Vagina (tissue), 2 donors: ENCODE measurements at regions not wholly inside any gene's neighbourhood (a gene's known extent, or its start where the extent isn't known, plus 50 kb on each side); places are given as distances from the start of the nearest gene placed in this dataset.

Experiments used
- DNase-seq, 2 donors: peaks; one replicate each; pipeline ENCODE4 v3.0.0-alpha.2; 2017; ENCODE audit errors: extremely low spot score in 2 of 2
- H3K27ac ChIP-seq: fragments of 200-600 bp; sonication (generic); one replicate; pipeline ENCODE4 v1.5.1; 2019
- H3K27me3 ChIP-seq: fragments of 200-600 bp; sonication (generic); one replicate; pipeline ENCODE4 v1.5.1; 2019
- H3K36me3 ChIP-seq, 2 donors: fragments of 200-600 bp; sonication (generic); one replicate each; pipeline ENCODE4 v1.5.1; 2017 to 2019
- H3K4me1 ChIP-seq: fragments of 200-600 bp; sonication (generic); one replicate; pipeline ENCODE4 v1.5.1; 2019
- H3K4me3 ChIP-seq, 2 donors: fragments of 200-600 bp; sonication (generic); 1 replicate in 1 of 2; 2 replicates in 1 of 2; pipeline ENCODE4 v1.5.1; 2016 to 2019
- H3K9me3 ChIP-seq: fragments of 200-600 bp; sonication (generic); one replicate; pipeline ENCODE4 v1.5.1; 2019
- CTCF ChIP-seq, 3 experiments: fragments of 450-650 bp in 2 of 3; fragments of 200-600 bp in 1 of 3; sonication (generic) in 1 of 3; IDR thresholded peaks; one replicate each; pipeline ENCODE4 v1.5.1; 2017 to 2019; ENCODE audit warnings: antibody characterized with exemption in 3 of 3, mild to moderate bottlenecking in 2 of 3, moderate library complexity in 2 of 3
- POLR2A ChIP-seq, 2 donors: fragments of 450-650 bp; IDR thresholded peaks; one replicate each; pipeline ENCODE4 v1.6.1; 2017; ENCODE audit warnings: antibody characterized with exemption in 2 of 2, mild to moderate bottlenecking in 2 of 2, moderate library complexity in 2 of 2
- POLR2AphosphoS5 ChIP-seq, 2 donors: sonication (generic); formaldehyde crosslinking; IDR thresholded peaks; one replicate each; pipeline ENCODE4 v1.9.0; 2017; ENCODE audit warnings: antibody characterized with exemption in 2 of 2, mild to moderate bottlenecking in 2 of 2, low read depth in 1 of 2; ENCODE audit not compliant: insufficient read depth in 1 of 2
- intact Hi-C: fragments of 100-400 bp; cut with DNase I; formaldehyde crosslinking; loops from one replicate; pipeline ENCODE4 v1.15.1; 2023

- H3K27ac ChIP-seq, result no peak overlapping the region
- no peak overlapping the region for H3K4me3 ChIP-seq
- intact Hi-C loops, result no loop called here
- peaks cover 14% of the 10 kb centered on the region for H3K4me1 ChIP-seq
- H3K27me3 ChIP-seq, result no peaks in the 10 kb centered on the region
- no peak for DNase-seq
- TF ChIP-seq POLR2A (IDR thresholded peaks at IDR 0.05), result no peak
- no peaks in the 10 kb centered on the region for H3K36me3 ChIP-seq
- H3K9me3 ChIP-seq, result no peaks in the 10 kb centered on the region
Measured at GRCh38 chr16:79411357-79411756, 189.2 kb downstream of the MAF start.

GRCh38 chr16:79409978-79410377 lies 190.6 kb downstream of the MAF start:
- peaks cover 14% of the 10 kb centered on the region for H3K4me1 ChIP-seq
- H3K4me3 ChIP-seq, result no peak overlapping the region
- intact Hi-C loops, result no loop called here
- H3K27ac ChIP-seq, result no peak overlapping the region
- no peaks in the 10 kb centered on the region for H3K27me3 ChIP-seq
- TF ChIP-seq CTCF (IDR thresholded peaks at IDR 0.05) (no peak), POLR2AphosphoS5 (IDR thresholded peaks at IDR 0.05; ENCODE audit: insufficient read depth in 1 of 2, low read depth in 1 of 2) (no peak), POLR2A (IDR thresholded peaks at IDR 0.05) (no peak)
- H3K9me3 ChIP-seq, result no peaks in the 10 kb centered on the region
- DNase-seq, result no peak
- H3K36me3 ChIP-seq, result no peaks in the 10 kb centered on the region

DNA sequence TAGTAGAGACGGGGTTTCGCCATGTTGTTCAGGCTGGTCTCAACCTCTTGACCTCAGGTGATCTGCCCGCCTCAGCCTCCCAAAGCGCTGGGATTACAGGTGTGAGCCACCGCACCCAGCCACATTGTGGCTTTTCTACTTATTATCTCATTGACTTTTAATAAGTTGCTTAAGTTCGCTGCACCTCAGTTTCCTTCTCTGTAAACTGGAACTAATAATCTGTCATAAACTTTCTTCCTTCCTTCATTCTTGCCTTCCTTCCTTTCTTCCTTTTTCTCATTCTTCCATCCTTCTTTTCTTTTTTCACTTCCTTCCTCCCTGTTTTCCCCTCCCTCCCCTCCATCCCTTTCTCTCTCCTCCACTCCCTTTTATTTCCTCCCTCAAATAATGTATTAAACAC lies 192.2 kb downstream of the MAF start:
- Histone ChIP-seq H3K36me3 (no peaks in the 10 kb centered on the region), H3K27ac (no peak overlapping the region), H3K9me3 (no peaks in the 10 kb centered on the region), H3K4me1 (peaks cover 14% of the 10 kb centered on the region), H3K4me3 (no peak overlapping the region), H3K27me3 (no peaks in the 10 kb centered on the region)
- TF ChIP-seq POLR2A (IDR thresholded peaks at IDR 0.05), result no peak
- TF ChIP-seq CTCF (IDR thresholded peaks at IDR 0.05), result no peak
- no peak for TF ChIP-seq POLR2AphosphoS5 (IDR thresholded peaks at IDR 0.05; ENCODE audit: insufficient read depth in 1 of 2, low read depth in 1 of 2)
- DNase-seq, result no peak
- intact Hi-C loops, result no loop called here

- Histone ChIP-seq H3K4me1 (peaks cover 10% of the 10 kb centered on the region), H3K27me3 (no peaks in the 10 kb centered on the region), H3K4me3 (no peak overlapping the region), H3K27ac (no peak overlapping the region), H3K36me3 (no peaks in the 10 kb centered on the region), H3K9me3 (no peaks in the 10 kb centered on the region)
- TF ChIP-seq POLR2A (IDR thresholded peaks at IDR 0.05) (no peak), CTCF (IDR thresholded peaks at IDR 0.05) (no peak), POLR2AphosphoS5 (IDR thresholded peaks at IDR 0.05; ENCODE audit: insufficient read depth in 1 of 2, low read depth in 1 of 2) (no peak)
- DNase-seq, result no peak
- intact Hi-C loops, result no loop called here
Measured at GRCh38 chr16:79407461-79408135, 192.9 kb downstream of the MAF start.

DNA sequence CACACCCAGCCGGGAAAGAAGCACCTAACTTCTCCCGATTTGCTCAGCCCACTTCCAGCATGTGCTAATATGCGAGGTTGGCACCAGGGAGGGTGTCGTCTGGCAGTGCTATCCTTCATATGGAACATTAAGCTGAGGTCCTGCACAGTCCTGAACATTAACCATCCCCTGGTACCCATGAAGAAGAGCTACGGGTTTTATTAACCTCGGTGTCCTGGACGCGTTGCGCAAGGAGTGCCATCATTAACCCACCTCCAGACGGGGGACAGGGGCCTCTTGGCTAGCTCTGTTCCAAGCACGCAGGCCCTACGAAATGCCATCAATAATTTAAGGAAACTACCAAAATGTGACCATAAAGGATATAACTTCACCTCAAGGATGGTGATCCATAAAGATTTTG lies 193.5 kb downstream of the MAF start:
- no peaks in the 10 kb centered on the region for H3K9me3 ChIP-seq
- H3K27me3 ChIP-seq, result no peaks in the 10 kb centered on the region
- TF ChIP-seq POLR2A (IDR thresholded peaks at IDR 0.05) (no peak), CTCF (IDR thresholded peaks at IDR 0.05) (no peak), POLR2AphosphoS5 (IDR thresholded peaks at IDR 0.05; ENCODE audit: insufficient read depth in 1 of 2, low read depth in 1 of 2) (no peak)
- H3K4me1 ChIP-seq, result peaks cover 4% of the 10 kb centered on the region
- no peak overlapping the region for H3K4me3 ChIP-seq
- no peaks in the 10 kb centered on the region for H3K36me3 ChIP-seq
- DNase-seq, result no peak
- intact Hi-C loops, result no loop called here
- H3K27ac ChIP-seq, result no peak overlapping the region
